ENCODE measurements at regions not wholly inside any gene's neighbourhood (a gene's known extent, or its start where the extent isn't known, plus 50 kb on each side); places are given as distances from the start of the nearest gene placed in this dataset.
"Not testable (repeated sequence)": the region's sequence is repeated elsewhere in the genome, so short reads cannot be mapped to it uniquely, and the experiment has no call there.

DNA sequence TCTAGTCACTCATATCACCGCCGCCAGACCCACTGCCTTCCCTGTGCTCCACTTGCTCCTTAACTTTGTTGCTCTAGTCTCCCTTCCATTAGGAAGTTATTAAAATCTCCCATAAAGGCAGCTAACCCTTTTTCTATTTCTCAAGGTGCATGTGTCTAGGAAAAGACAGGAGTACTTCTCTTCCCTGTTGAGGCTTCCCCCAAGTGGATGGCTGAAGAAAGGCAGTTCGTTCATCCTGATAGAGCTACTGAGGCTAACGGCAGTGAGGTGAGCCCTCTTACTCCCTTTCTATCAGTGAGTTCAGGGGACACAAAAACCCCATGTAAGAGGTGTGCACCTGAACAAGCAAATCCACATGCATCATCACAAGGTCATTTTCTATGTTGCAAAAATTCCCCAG is 397.8 kb downstream of the IGSF11 start:
- H3K9me3 ChIP-seq = no peaks in the 10 kb centered on the region
- intact Hi-C loops (cut with DNase I) = loop anchor here (10.0 kb wide), 1 partner anchor 1862 kb away; no protein-coding TSS in a partner anchor
- TF ChIP-seq, protein P1, sequence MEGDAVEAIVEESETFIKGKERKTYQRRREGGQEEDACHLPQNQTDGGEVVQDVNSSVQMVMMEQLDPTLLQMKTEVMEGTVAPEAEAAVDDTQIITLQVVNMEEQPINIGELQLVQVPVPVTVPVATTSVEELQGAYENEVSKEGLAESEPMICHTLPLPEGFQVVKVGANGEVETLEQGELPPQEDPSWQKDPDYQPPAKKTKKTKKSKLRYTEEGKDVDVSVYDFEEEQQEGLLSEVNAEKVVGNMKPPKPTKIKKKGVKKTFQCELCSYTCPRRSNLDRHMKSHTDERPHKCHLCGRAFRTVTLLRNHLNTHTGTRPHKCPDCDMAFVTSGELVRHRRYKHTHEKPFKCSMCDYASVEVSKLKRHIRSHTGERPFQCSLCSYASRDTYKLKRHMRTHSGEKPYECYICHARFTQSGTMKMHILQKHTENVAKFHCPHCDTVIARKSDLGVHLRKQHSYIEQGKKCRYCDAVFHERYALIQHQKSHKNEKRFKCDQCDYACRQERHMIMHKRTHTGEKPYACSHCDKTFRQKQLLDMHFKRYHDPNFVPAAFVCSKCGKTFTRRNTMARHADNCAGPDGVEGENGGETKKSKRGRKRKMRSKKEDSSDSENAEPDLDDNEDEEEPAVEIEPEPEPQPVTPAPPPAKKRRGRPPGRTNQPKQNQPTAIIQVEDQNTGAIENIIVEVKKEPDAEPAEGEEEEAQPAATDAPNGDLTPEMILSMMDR (IDR thresholded peaks at IDR 0.05) = no peak
- no peak for TF ChIP-seq POLR2AphosphoS5 (IDR thresholded peaks at IDR 0.05; ENCODE audit: insufficient read depth in 1 of 2, low read depth in 1 of 2)
- H3K4me1 ChIP-seq = no peaks in the 10 kb centered on the region
- H3K27ac ChIP-seq = no peak overlapping the region
- no peaks in the 10 kb centered on the region for H3K36me3 ChIP-seq
- no peak overlapping the region for H3K4me3 ChIP-seq
- DNase-seq (ENCODE audit: extremely low spot score in 2 of 2) = no peak
- H3K27me3 ChIP-seq = no peaks in the 10 kb centered on the region

DNA sequence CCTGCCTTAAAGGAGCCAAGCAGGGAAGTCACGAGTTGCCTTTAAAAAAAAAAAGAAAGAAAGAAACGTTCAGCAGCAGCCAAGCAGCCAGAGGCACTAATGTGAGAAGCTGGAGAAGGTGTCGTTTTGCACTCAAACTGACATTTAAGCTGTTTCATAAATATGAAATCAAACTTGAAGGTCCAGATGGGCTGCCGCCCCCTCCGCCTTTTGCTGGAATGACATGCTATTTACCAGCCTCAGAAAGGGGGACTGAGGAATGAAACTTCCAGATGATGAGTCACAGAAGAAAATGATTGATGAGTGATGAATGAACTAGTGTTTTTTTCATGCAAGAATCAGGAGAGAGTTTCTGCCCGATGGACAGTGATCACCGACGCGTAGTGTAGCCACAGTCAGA is 396.8 kb downstream of the IGSF11 start:
- no peaks in the 10 kb centered on the region for H3K4me1 ChIP-seq
- intact Hi-C loops (cut with DNase I) = loop anchor here (10.0 kb wide), 1 partner anchor 1863 kb away; no protein-coding TSS in a partner anchor
- H3K27ac ChIP-seq = no peak overlapping the region
- DNase-seq (ENCODE audit: extremely low spot score in 2 of 2) = no peak
- H3K36me3 ChIP-seq = no peaks in the 10 kb centered on the region
- no peak overlapping the region for H3K4me3 ChIP-seq
- no peaks in the 10 kb centered on the region for H3K9me3 ChIP-seq
- TF ChIP-seq POLR2AphosphoS5 (IDR thresholded peaks at IDR 0.05; ENCODE audit: insufficient read depth in 1 of 2, low read depth in 1 of 2) (no peak), POLR2A (IDR thresholded peaks at IDR 0.05) (no peak)
- TF ChIP-seq, protein P1 (IDR thresholded peaks at IDR 0.05) = no peak
- no peaks in the 10 kb centered on the region for H3K27me3 ChIP-seq

DNA sequence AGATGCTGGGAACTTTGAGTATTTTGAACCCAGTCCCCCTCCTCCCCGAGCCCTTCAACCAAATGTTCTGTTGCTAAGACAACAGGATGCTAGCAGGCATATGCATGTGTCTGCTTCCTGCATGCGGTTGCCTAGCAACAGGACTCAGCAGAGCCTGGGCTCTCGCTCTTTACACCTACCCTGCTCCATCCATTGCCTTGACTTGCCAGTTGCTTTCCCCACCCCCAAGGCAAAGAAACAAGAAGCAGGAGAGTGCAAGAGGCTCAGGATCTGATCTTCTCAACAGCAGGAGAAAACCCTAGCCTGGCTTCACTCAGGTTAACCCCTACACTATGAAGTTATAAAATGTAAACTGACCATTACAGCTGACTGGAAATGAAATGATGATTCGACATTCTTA is 393.0 kb downstream of the IGSF11 start:
- TF ChIP-seq POLR2A (IDR thresholded peaks at IDR 0.05) (no peak), POLR2AphosphoS5 (IDR thresholded peaks at IDR 0.05; ENCODE audit: insufficient read depth in 1 of 2, low read depth in 1 of 2) (no peak)
- TF ChIP-seq, protein P1 (IDR thresholded peaks at IDR 0.05) = no peak
- no peaks in the 10 kb centered on the region for H3K4me1 ChIP-seq
- H3K27me3 ChIP-seq = no peaks in the 10 kb centered on the region
- no peak for DNase-seq (ENCODE audit: extremely low spot score in 2 of 2)
- H3K36me3 ChIP-seq = no peaks in the 10 kb centered on the region
- H3K4me3 ChIP-seq = no peak overlapping the region
- intact Hi-C loops (cut with DNase I) = no loop called here
- H3K27ac ChIP-seq = no peak overlapping the region
- H3K9me3 ChIP-seq = no peaks in the 10 kb centered on the region

DNA sequence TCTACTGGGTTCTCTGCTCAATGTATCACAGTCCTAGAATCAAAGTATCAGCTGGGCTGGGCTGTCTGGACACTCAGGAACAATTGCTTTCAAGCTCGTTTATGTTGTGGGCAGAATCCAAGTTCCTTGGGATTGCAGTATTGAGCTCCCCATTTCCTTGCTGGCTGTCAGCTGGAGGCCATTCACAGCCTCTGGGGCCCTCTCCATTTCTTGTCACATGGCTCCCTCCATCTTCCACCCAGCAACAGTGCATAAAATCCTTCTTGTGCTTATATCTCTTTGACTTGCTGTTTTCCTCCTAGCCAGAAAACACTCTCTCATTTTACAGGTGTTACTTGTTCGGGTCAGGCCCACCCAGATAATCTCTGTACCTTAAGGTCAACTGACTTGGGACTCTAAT is 363.5 kb downstream of the IGSF11 start:
- no peak overlapping the region for H3K27ac ChIP-seq
- no peak for DNase-seq (ENCODE audit: extremely low spot score in 2 of 2)
- H3K4me3 ChIP-seq = no peak overlapping the region
- H3K9me3 ChIP-seq = no peaks in the 10 kb centered on the region
- intact Hi-C loops (cut with DNase I) = no loop called here
- no peaks in the 10 kb centered on the region for H3K36me3 ChIP-seq
- no peak for TF ChIP-seq POLR2A (IDR thresholded peaks at IDR 0.05)
- TF ChIP-seq, protein P1 (IDR thresholded peaks at IDR 0.05) = no peak
- no peaks in the 10 kb centered on the region for H3K4me1 ChIP-seq
- H3K27me3 ChIP-seq = no peaks in the 10 kb centered on the region

DNA sequence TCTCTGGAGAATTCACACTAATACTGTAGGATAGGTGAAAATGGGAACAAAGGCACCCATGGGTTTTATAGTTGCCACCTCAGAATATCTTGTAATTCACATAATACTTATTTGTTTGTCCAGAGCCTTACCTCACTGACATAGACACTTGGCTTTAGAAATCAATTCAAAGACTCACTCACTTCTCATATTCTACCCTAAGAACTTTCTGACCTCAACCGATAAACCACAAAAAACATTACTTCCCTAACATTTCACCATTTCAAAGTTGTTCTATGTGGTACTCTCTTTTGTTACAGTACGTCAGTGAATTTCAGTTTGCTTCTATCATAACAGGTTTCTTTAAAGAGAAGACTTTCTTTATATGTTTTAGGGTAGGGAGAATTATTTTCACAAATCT is 359.3 kb downstream of the IGSF11 start:
- Histone ChIP-seq H3K9me3 (no peaks in the 10 kb centered on the region), H3K4me1 (no peaks in the 10 kb centered on the region), H3K27me3 (no peaks in the 10 kb centered on the region), H3K36me3 (no peaks in the 10 kb centered on the region), H3K27ac (no peak overlapping the region), H3K4me3 (no peak overlapping the region)
- TF ChIP-seq, protein P1 (IDR thresholded peaks at IDR 0.05) = no peak
- TF ChIP-seq POLR2AphosphoS5 (IDR thresholded peaks at IDR 0.05; ENCODE audit: insufficient read depth in 1 of 2, low read depth in 1 of 2) (no peak), POLR2A (IDR thresholded peaks at IDR 0.05) (no peak)
- intact Hi-C loops (cut with DNase I) = no loop called here
- no peak for DNase-seq (ENCODE audit: extremely low spot score in 2 of 2)

DNA sequence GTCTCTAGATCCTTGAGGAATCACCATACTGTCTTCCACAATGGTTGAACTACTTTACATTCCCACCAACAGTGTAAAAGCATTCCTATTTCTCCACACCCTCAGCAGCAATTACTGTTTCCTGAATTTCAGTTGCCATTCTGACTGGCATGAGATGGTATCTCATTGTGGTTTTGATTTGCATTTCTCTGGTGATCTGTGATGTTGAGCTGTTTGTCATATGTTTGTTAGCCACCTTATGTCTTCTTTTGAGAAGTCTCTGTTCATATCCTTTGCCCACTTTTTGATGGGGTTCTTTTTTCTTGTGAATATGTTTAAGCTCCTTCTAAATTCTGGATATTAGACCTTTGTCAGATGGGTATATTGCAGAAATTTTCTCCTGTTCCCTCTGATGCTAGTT is 356.0 kb downstream of the IGSF11 start:
- H3K27me3 ChIP-seq; H3K27ac ChIP-seq; intact Hi-C loops (cut with DNase I); H3K4me1 ChIP-seq; H3K9me3 ChIP-seq; H3K36me3 ChIP-seq; DNase-seq (ENCODE audit: extremely low spot score in 2 of 2); H3K4me3 ChIP-seq: not testable (repeated sequence)
